NCI-H1092 treated with DMSO at 0.1 percent for 48 hours (cell line): ENCODE measurements at regions not wholly inside any gene's neighbourhood (a gene's known extent, or its start where the extent isn't known, plus 50 kb on each side); places are given as distances from the start of the nearest gene placed in this dataset.
"Not testable (repeated sequence)": the region's sequence is repeated elsewhere in the genome, so short reads cannot be mapped to it uniquely, and the experiment has no call there.

ENCODE experiments used
- DNase-seq: peaks from one replicate; lab custom pipeline; 2025; lab: John Stamatoyannopoulos, UW

- DNase-seq = not testable (repeated sequence)
These were observed 54.0 kb downstream of the CYP26A1 start for GRCh38 chr10:93127642-93128215.

GRCh38 chr10:93131986-93132385 is 58.3 kb downstream of the CYP26A1 start:
- no peak for DNase-seq

GRCh38 chr10:93138113-93138870 is 64.6 kb downstream of the CYP26A1 start:
- no peak for DNase-seq

GRCh38 chr10:93139059-93139655 is 65.5 kb downstream of the CYP26A1 start:
- no peak for DNase-seq

- no peak for DNase-seq
These were observed 68.8 kb downstream of the CYP26A1 start for GRCh38 chr10:93142534-93142933.

- DNase-seq = no peak
These were observed 69.6 kb downstream of the CYP26A1 start for GRCh38 chr10:93143281-93143680.

- no peak for DNase-seq
These were observed 72.6 kb downstream of the CYP26A1 start for GRCh38 chr10:93146336-93146735.

- no peak for DNase-seq
These were observed 73.6 kb downstream of the CYP26A1 start for GRCh38 chr10:93147281-93147680.

- DNase-seq = no peak
These were observed 74.8 kb downstream of the CYP26A1 start for GRCh38 chr10:93148476-93148875.

- no peak for DNase-seq
These were observed 76.1 kb downstream of the CYP26A1 start for GRCh38 chr10:93149761-93150160.

- DNase-seq = no peak
These were observed 76.6 kb downstream of the CYP26A1 start for GRCh38 chr10:93150289-93150688.

- no peak for DNase-seq
These were observed 77.4 kb downstream of the CYP26A1 start for GRCh38 chr10:93150990-93151547.

- DNase-seq = no peak
These were observed 78.4 kb downstream of the CYP26A1 start for GRCh38 chr10:93152136-93152535.

GRCh38 chr10:93154531-93154930 is 80.8 kb downstream of the CYP26A1 start:
- DNase-seq = no peak

- no peak for DNase-seq
These were observed 86.4 kb downstream of the CYP26A1 start for GRCh38 chr10:93160140-93160539.

GRCh38 chr10:93160829-93161228 is 87.1 kb downstream of the CYP26A1 start:
- no peak for DNase-seq

- DNase-seq = no peak
These were observed 91.7 kb downstream of the CYP26A1 start for GRCh38 chr10:93165367-93165766.

- no peak for DNase-seq
These were observed 92.4 kb downstream of the CYP26A1 start for GRCh38 chr10:93166134-93166533.

GRCh38 chr10:93171837-93172236 is 98.1 kb downstream of the CYP26A1 start:
- no peak for DNase-seq

- no peak for DNase-seq
These were observed 100.5 kb downstream of the CYP26A1 start for GRCh38 chr10:93173967-93174845.

GRCh38 chr10:93175490-93175889 is 101.8 kb downstream of the CYP26A1 start:
- no peak for DNase-seq

GRCh38 chr10:93177511-93177910 is 103.8 kb downstream of the CYP26A1 start:
- DNase-seq = no peak
